HEK293 (cell line): ENCODE measurements at regions not wholly inside any gene's neighbourhood (a gene's known extent, or its start where the extent isn't known, plus 50 kb on each side); places are given as distances from the start of the nearest gene placed in this dataset.

ENCODE experiments used
- CTCF ChIA-PET: fragments of 350-600 bp; formaldehyde crosslinking; extraction: SDS; loops from one replicate; lab custom pipeline; 2021; ENCODE audit warnings: antibody characterized with exemption; lab: Yijun Ruan, JAX
- POLR2A ChIA-PET: fragments of 300-600 bp; formaldehyde crosslinking; extraction: SDS; loops from one replicate; lab custom pipeline; 2020; ENCODE audit warnings: antibody characterized with exemption, inconsistent platforms; lab: Yijun Ruan, JAX
- H3K27ac ChIP-seq: fragments of 200-500 bp; sonication (Bioruptor generic); 2 replicates; pipeline ENCODE4 v1.5.1; 2014; ENCODE audit warnings: low read depth, low read length, control low read depth, inconsistent platforms; ENCODE audit errors: extremely low read depth
- H3K36me3 ChIP-seq, 2 experiments: fragments of 200-500 bp in 1 of 2; sonication (Bioruptor generic) in 1 of 2; 1 replicate in 1 of 2; 2 replicates in 1 of 2; pipeline ENCODE4 v1.5.1; 2014 to 2017; ENCODE audit warnings: inconsistent platforms in 2 of 2, low read length in 2 of 2; ENCODE audit not compliant: control insufficient read depth in 2 of 2, insufficient read depth in 1 of 2
- H3K4me1 ChIP-seq: fragments of 200-500 bp; sonication (Bioruptor generic); 2 replicates; pipeline ENCODE4 v1.5.1; 2014; ENCODE audit warnings: mild to moderate bottlenecking, low read length, inconsistent platforms; ENCODE audit not compliant: control insufficient read depth, insufficient read depth
- H3K4me3 ChIP-seq: 2 replicates; pipeline ENCODE4 v1.5.1; 2011; ENCODE audit warnings: low read depth, mild to moderate bottlenecking, control low read depth, low read length, moderate library complexity
- H3K9me3 ChIP-seq: fragments of 200-500 bp; sonication (Bioruptor generic); 2 replicates; pipeline ENCODE4 v1.5.1; 2014; ENCODE audit warnings: low read depth, low read length, inconsistent platforms; ENCODE audit not compliant: control insufficient read depth, insufficient read depth
- BCL6B ChIP-seq: fragments of 450-650 bp; formaldehyde crosslinking; IDR thresholded peaks from 2 replicates; pipeline ENCODE4 v1.5.1; 2017; ENCODE audit warnings: missing biosample characterization, missing genetic modification characterization
- GLI4 ChIP-seq: fragments of 450-650 bp; formaldehyde crosslinking; IDR thresholded peaks from 2 replicates; pipeline ENCODE4 v1.5.1; 2016; ENCODE audit warnings: missing biosample characterization, missing genetic modification characterization
- GLIS2 ChIP-seq: fragments of 450-650 bp; formaldehyde crosslinking; IDR thresholded peaks from 2 replicates; pipeline ENCODE4 v1.5.1; 2016; ENCODE audit warnings: missing biosample characterization, missing genetic modification characterization
- KLF17 ChIP-seq: fragments of 450-650 bp; formaldehyde crosslinking; IDR thresholded peaks from 2 replicates; pipeline ENCODE4 v1.5.1; 2016; ENCODE audit warnings: missing biosample characterization, missing genetic modification characterization
- ZNF157 ChIP-seq: fragments of 450-650 bp; formaldehyde crosslinking; IDR thresholded peaks from 2 replicates; pipeline ENCODE4 v1.5.1; 2016; ENCODE audit warnings: missing biosample characterization, missing genetic modification characterization
- ZNF174 ChIP-seq: fragments of 450-650 bp; formaldehyde crosslinking; IDR thresholded peaks from 2 replicates; pipeline ENCODE4 v1.5.0; 2017; ENCODE audit warnings: missing biosample characterization, mild to moderate bottlenecking, missing genetic modification characterization
- ZNF23 ChIP-seq: fragments of 450-650 bp; formaldehyde crosslinking; IDR thresholded peaks from 2 replicates; pipeline ENCODE4 v1.5.1; 2016; ENCODE audit warnings: missing biosample characterization, missing genetic modification characterization, borderline replicate concordance
- ZNF280D ChIP-seq: fragments of 450-650 bp; formaldehyde crosslinking; IDR thresholded peaks from 2 replicates; pipeline ENCODE4 v1.5.1; 2016; ENCODE audit warnings: missing biosample characterization, missing genetic modification characterization
- ZNF350 ChIP-seq: fragments of 450-650 bp; formaldehyde crosslinking; IDR thresholded peaks from 2 replicates; pipeline ENCODE4 v1.5.0; 2017; ENCODE audit warnings: missing biosample characterization, mild to moderate bottlenecking, missing genetic modification characterization
- ZNF362 ChIP-seq: fragments of 450-650 bp; formaldehyde crosslinking; IDR thresholded peaks from 2 replicates; pipeline ENCODE4 v1.5.1; 2016; ENCODE audit warnings: missing biosample characterization, missing genetic modification characterization
- ZNF473 ChIP-seq: fragments of 450-650 bp; formaldehyde crosslinking; IDR thresholded peaks from 2 replicates; pipeline ENCODE4 v1.5.1; 2017; ENCODE audit warnings: missing biosample characterization, missing genetic modification characterization
- ZNF488 ChIP-seq: fragments of 450-650 bp; formaldehyde crosslinking; IDR thresholded peaks from 2 replicates; pipeline ENCODE4 v1.5.1; 2016; ENCODE audit warnings: missing biosample characterization, missing genetic modification characterization
- ZNF548 ChIP-seq: fragments of 450-650 bp; formaldehyde crosslinking; IDR thresholded peaks from 2 replicates; pipeline ENCODE4 v1.5.1; 2016; ENCODE audit warnings: missing biosample characterization, missing genetic modification characterization
- ZNF560 ChIP-seq: fragments of 450-650 bp; formaldehyde crosslinking; IDR thresholded peaks from 2 replicates; pipeline ENCODE4 v1.5.1; 2017; ENCODE audit warnings: missing biosample characterization, missing genetic modification characterization, borderline replicate concordance
- ZNF600 ChIP-seq: fragments of 450-650 bp; formaldehyde crosslinking; IDR thresholded peaks from 2 replicates; pipeline ENCODE4 v1.5.1; 2016; ENCODE audit warnings: missing biosample characterization, missing genetic modification characterization
- ZNF701 ChIP-seq: fragments of 450-650 bp; formaldehyde crosslinking; IDR thresholded peaks from 2 replicates; pipeline ENCODE4 v1.5.1; 2016; ENCODE audit warnings: missing biosample characterization, missing genetic modification characterization
- ZNF704 ChIP-seq: fragments of 450-650 bp; formaldehyde crosslinking; IDR thresholded peaks from 2 replicates; pipeline ENCODE4 v1.5.1; 2016; ENCODE audit warnings: missing biosample characterization, missing genetic modification characterization
- ZNF707 ChIP-seq: fragments of 450-650 bp; formaldehyde crosslinking; IDR thresholded peaks from 2 replicates; pipeline ENCODE4 v1.5.1; 2016; ENCODE audit warnings: missing biosample characterization, missing genetic modification characterization
- ZNF777 ChIP-seq: fragments of 450-650 bp; formaldehyde crosslinking; IDR thresholded peaks from 2 replicates; pipeline ENCODE4 v1.5.1; 2017; ENCODE audit warnings: missing biosample characterization, missing genetic modification characterization, borderline replicate concordance
- ZNF791 ChIP-seq: fragments of 450-650 bp; formaldehyde crosslinking; IDR thresholded peaks from 2 replicates; pipeline ENCODE4 v1.5.1; 2016; ENCODE audit warnings: missing biosample characterization, missing genetic modification characterization
- TF ChIP-seq, protein P1 (sequence below): fragments of 450-650 bp; formaldehyde crosslinking; IDR thresholded peaks from 2 replicates; pipeline ENCODE4 v1.5.1; 2016; ENCODE audit warnings: missing biosample characterization, missing genetic modification characterization

GRCh38 chr15:91525751-91526150 lies 327.8 kb upstream of the SLCO3A1 start:
- CTCF ChIA-PET, result interaction anchor here (1.3 kb wide), 1 partner anchor 223 kb away, joined by 6 read pairs; no protein-coding TSS in a partner anchor

DNA sequence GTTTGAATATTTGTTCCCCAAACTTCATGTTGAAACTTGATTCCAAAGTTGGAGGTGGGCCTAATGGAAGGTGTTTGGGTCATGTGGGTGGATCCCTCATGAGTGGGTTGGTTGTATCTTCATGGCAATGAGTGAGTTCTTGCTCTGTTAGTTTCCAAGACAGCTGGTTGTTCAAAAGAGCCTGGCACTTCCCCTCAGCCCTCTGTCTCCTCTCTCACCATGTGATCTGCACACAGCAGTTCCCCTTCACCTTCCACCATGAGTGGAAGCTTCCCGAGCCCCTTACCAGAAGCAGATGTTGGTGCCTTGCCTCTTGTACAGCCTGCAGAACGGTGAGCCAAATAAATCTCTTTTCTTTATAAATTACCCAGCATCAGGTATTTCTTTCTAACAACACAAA lies 327.1 kb upstream of the SLCO3A1 start:
- POLR2A ChIA-PET, result no interaction called here
- Histone ChIP-seq H3K4me1 (no peaks in the 10 kb centered on the region), H3K4me3 (no peak overlapping the region), H3K27ac (no peak overlapping the region), H3K9me3 (peaks cover 5% of the 10 kb centered on the region; the same call in 1 of the 2 replicates), H3K36me3 (no peaks in the 10 kb centered on the region)
- CTCF ChIA-PET, result interaction anchor here (1.3 kb wide), 1 partner anchor 224 kb away, joined by 6 read pairs; no protein-coding TSS in a partner anchor
- TF ChIP-seq ZNF473 (tag by site-specific recombination), result no peak
- no peak for TF ChIP-seq ZNF157 (tag by site-specific recombination)
- TF ChIP-seq ZNF362 (tag by site-specific recombination), result no peak
- no peak for TF ChIP-seq ZNF560 (tag by site-specific recombination)
- TF ChIP-seq ZNF707, result no peak
- TF ChIP-seq ZNF777, result no peak
- no peak for TF ChIP-seq ZNF548
- no peak for TF ChIP-seq ZNF600 (tag by site-specific recombination)
- TF ChIP-seq BCL6B, result no peak
- TF ChIP-seq, protein P1, sequence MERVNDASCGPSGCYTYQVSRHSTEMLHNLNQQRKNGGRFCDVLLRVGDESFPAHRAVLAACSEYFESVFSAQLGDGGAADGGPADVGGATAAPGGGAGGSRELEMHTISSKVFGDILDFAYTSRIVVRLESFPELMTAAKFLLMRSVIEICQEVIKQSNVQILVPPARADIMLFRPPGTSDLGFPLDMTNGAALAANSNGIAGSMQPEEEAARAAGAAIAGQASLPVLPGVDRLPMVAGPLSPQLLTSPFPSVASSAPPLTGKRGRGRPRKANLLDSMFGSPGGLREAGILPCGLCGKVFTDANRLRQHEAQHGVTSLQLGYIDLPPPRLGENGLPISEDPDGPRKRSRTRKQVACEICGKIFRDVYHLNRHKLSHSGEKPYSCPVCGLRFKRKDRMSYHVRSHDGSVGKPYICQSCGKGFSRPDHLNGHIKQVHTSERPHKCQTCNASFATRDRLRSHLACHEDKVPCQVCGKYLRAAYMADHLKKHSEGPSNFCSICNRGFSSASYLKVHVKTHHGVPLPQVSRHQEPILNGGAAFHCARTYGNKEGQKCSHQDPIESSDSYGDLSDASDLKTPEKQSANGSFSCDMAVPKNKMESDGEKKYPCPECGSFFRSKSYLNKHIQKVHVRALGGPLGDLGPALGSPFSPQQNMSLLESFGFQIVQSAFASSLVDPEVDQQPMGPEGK, result no peak
- no peak for TF ChIP-seq GLI4 (tag by site-specific recombination)
- no peak for TF ChIP-seq ZNF23
- TF ChIP-seq KLF17 (tag by site-specific recombination), result no peak
- no peak for TF ChIP-seq ZNF350 (tag by site-specific recombination)

More at GRCh38 chr15:91525751-91526150, 327.8 kb upstream of the SLCO3A1 start:
- no peak for TF ChIP-seq ZNF280D
- no peak for TF ChIP-seq GLIS2
- TF ChIP-seq ZNF701 (tag by site-specific recombination), result no peak
- TF ChIP-seq ZNF791 (tag by site-specific recombination), result no peak
- TF ChIP-seq ZNF488 (tag by site-specific recombination), result no peak
- TF ChIP-seq ZNF704 (tag by site-specific recombination), result no peak
- no peak for TF ChIP-seq ZNF174 (tag by site-specific recombination)
- Histone ChIP-seq H3K27ac (no peak overlapping the region), H3K9me3 (peaks cover 5% of the 10 kb centered on the region; the same call in 1 of the 2 replicates), H3K4me3 (no peak overlapping the region), H3K36me3 (no peaks in the 10 kb centered on the region), H3K4me1 (no peaks in the 10 kb centered on the region)
- POLR2A ChIA-PET, result no interaction called here
